AG08395 (cell line): ENCODE measurements at regions not wholly inside any gene's neighbourhood (a gene's known extent, or its start where the extent isn't known, plus 50 kb on each side); places are given as distances from the start of the nearest gene placed in this dataset.
A peak's percentile ranks its signal among the peaks of the same experiment; 100 is the strongest.

Source experiments
- DNase-seq: peaks from one replicate; pipeline ENCODE4 v3.0.0; 2012; ENCODE audit warnings: mixed read lengths, low spot score

- no peak for DNase-seq
Observed at GRCh38 chr2:216808805-216809425, 50.9 kb downstream of the TNP1 start.

- no peak for DNase-seq
Observed at GRCh38 chr2:216807857-216808272, 52.0 kb downstream of the TNP1 start.

GRCh38 chr2:216804357-216805350 is 55.2 kb downstream of the TNP1 start:
- no peak for DNase-seq

- no peak for DNase-seq
Observed at GRCh38 chr2:216803791-216804190, 56.1 kb downstream of the TNP1 start.

- no peak for DNase-seq
Observed at GRCh38 chr2:216802516-216803215, 57.2 kb downstream of the TNP1 start.

GRCh38 chr2:216800836-216801235 is 59.0 kb downstream of the TNP1 start:
- DNase-seq, result no peak

GRCh38 chr2:216799873-216800431 is 59.9 kb downstream of the TNP1 start:
- DNase-seq, result peak; percentile 93

GRCh38 chr2:216796115-216796840 is 63.6 kb downstream of the TNP1 start:
- no peak for DNase-seq

GRCh38 chr2:216793386-216793785 is 66.5 kb downstream of the TNP1 start:
- no peak for DNase-seq

GRCh38 chr2:216792222-216793021 is 67.4 kb downstream of the TNP1 start:
- DNase-seq, result peak; percentile 66

- no peak for DNase-seq
Observed at GRCh38 chr2:216791303-216791702, 68.6 kb downstream of the TNP1 start.

GRCh38 chr2:216789081-216789480 is 70.8 kb downstream of the TNP1 start:
- no peak for DNase-seq

GRCh38 chr2:216787851-216788540 is 71.9 kb downstream of the TNP1 start:
- no peak for DNase-seq

GRCh38 chr2:216786676-216787075 is 73.2 kb downstream of the TNP1 start:
- no peak for DNase-seq

- DNase-seq, result no peak
Observed at GRCh38 chr2:216784456-216784855, 75.4 kb downstream of the TNP1 start.

GRCh38 chr2:216781709-216782108 is 78.2 kb downstream of the TNP1 start:
- DNase-seq, result no peak

GRCh38 chr2:216780843-216781242 is 79.0 kb downstream of the TNP1 start:
- no peak for DNase-seq

- peak; percentile 59 for DNase-seq
Observed at GRCh38 chr2:216777637-216778273, 82.1 kb downstream of the TNP1 start.

- no peak for DNase-seq
Observed at GRCh38 chr2:216776066-216776850, 80.9 kb upstream of the IGFBP5 start.
